H54 (cell line): ENCODE measurements at regions not wholly inside any gene's neighbourhood (a gene's known extent, or its start where the extent isn't known, plus 50 kb on each side); places are given as distances from the start of the nearest gene placed in this dataset.

Experiments
- DNase-seq: peaks from one replicate; pipeline ENCODE4 v3.0.0; 2011; ENCODE audit warnings: low spot score, mixed read lengths; ENCODE audit not compliant: insufficient read length
- FAIRE-seq: peaks from 3 replicates; lab custom pipeline; 2011; peaks lifted over from hg19 to GRCh38; lab: Jason Lieb, UNC
- POLR2A ChIP-seq: IDR thresholded peaks from 2 replicates; pipeline ENCODE4 v1.6.1; 2011; ENCODE audit warnings: low read depth, mild to moderate bottlenecking, low read length

DNA sequence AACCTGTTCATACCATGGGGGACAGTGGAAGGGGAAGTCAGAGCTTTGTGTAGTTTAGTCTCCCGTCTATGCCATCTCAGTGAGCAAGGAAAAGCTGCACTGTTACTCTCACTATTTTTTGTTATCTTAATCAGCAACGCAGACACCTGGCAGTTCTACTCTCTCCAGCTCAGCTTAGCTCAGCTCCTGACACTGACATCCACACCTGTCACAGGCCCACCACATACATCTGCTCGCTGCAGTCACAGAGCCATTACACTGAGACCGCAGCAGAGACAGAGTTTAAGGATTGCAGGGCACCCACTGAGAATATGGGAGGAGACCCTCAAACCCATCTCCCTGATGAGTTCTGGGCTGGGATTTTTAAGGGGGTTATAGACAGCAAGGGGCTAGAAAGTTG, 257.3 kb upstream of the AKR1E2 start:
- TF ChIP-seq POLR2A: no peak
- no peak for DNase-seq
- FAIRE-seq: no peak

DNA sequence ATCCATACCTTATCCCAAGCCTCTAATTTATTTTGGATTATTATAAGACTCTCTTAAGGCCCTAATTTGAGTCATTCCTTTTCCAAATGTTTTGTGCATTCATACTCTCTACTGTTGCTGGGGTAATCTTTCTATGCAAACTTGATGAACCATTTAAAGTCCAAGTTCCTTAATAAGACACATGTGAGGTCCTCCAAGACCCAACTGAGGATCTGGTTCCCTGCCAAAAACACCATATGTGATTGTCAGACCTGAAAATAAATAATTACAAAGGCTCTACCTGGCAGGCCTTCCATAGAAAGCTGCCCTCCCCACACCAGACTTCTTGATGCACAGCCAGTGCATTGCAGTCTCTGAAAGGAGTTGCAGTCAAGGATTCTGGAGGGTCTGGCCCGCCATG, 257.9 kb upstream of the AKR1E2 start:
- FAIRE-seq (no peak), DNase-seq (no peak)
- no peak for TF ChIP-seq POLR2A

DNA sequence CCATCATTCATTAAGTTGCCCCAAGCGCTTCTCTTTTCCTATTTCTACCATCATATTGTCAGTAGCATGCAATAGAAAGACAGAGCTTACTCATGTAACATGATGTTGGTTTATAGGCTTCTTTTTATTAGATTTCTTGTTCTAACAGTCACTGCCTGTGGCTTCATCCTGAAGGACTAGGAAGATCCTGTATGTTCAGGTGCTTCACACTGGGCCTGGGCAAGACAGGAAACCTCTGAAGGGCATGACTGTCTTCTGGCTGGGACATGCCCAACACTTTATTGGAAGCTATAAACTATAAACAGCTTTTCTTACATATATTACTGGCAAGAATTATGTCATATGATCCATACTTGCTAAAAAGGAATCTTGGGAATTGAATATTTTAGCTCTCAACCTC, 258.4 kb upstream of the AKR1E2 start:
- TF ChIP-seq POLR2A: no peak
- FAIRE-seq: no peak
- no peak for DNase-seq

DNA sequence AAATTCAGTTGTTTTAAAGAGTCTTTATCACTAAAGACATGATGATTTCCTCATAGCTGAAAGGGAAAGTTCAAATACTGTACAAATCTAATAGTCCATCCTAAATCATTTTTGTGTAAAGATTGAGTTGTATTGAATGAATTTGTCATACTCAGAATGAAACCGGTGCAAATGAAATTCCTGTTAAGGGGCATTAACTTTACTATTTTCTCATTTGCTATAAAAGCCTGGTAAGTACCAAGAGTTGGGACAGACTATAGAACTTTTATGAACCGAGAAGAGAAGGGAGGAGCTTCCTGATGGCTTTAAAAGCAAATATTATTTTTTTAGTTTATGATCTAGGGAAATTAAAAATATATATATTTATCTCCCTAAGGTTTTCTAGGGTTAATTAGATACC, 260.0 kb upstream of the AKR1E2 start:
- no peak for FAIRE-seq

DNA sequence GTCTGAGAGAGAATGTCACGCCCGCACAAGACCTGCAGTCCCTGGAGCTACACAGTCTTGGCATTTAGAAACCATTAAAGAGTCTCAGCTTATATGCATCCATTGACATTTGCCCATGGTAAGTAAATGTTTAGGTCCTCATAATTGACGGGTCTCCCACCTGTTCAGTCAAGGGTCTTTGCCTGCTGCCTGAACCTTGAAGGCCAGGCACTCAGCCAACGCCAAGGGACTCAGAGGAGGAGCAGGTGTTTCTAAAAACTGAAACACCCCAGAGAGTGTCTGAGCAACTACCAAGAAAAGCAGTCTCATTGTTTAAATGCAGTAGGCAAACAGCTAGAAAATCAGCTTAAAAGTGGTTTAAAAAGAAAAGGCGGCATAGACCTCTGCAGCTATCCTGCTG, 264.7 kb upstream of the AKR1E2 start:
- no peak for DNase-seq
- no peak for TF ChIP-seq POLR2A
- no peak for FAIRE-seq

More for the DNA sequence above, 260.0 kb upstream of the AKR1E2 start:
- no peak for TF ChIP-seq POLR2A
- no peak for DNase-seq

DNA sequence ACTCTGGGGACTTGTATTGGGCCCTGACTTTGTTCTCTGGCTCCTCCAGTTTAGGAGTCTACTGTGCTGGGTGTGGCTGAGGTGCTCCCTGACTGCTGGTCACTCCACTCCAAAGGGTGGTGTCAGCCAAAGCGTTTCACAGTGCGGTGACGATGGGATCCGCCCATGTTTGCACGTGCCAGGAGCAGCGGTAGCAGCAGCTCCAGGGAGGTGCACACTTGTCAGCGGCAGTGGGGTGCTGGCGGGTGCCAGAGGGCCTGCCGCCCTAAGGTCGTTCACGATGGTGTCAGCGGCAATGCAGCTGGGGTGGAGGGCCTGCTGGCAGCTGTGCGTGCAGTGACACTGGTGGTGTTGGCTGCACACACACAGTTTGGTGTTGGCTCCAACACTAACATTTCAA, 268.5 kb upstream of the AKR1E2 start:
- DNase-seq: no peak
- FAIRE-seq: no peak
- no peak for TF ChIP-seq POLR2A

DNA sequence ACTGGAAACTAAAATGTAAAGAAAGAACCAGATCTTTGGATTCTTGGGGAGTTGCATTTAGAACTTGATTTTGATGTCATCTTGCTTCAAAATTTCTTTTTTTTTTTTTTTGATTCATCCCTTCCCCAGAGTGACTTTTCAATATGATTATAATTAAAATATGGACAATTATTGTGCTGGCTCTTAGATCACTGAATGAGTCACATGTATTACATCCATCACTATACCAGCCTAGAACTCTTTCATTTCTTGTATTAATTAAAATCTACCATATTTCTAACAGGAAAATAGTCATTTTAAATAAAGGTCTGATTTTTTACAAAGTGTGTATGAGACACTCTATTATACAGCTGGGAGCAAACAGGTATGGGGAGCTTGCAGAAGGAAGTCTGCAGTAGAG, 269.5 kb upstream of the AKR1E2 start:
- FAIRE-seq (no peak), DNase-seq (no peak)
- no peak for TF ChIP-seq POLR2A

DNA sequence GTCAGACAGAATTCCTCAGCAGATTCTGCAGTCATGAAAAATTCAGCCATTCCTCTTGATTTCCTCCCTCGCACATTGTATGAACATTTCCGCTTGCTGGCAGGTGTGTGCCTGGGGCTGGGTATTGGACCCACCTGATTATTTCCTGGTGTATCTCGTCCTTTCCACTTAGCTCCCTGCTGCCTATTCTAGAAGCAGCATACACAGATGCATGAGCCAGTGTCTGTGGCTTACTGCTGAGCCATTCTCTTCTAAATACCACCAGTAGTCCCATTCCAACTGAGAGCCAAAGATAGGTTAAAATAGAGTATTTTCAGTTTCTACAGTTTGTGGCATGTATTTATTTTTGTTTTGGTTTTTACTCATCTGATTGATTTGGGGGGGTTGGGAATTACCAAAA, 270.1 kb upstream of the AKR1E2 start:
- TF ChIP-seq POLR2A: no peak
- FAIRE-seq: no peak

DNA sequence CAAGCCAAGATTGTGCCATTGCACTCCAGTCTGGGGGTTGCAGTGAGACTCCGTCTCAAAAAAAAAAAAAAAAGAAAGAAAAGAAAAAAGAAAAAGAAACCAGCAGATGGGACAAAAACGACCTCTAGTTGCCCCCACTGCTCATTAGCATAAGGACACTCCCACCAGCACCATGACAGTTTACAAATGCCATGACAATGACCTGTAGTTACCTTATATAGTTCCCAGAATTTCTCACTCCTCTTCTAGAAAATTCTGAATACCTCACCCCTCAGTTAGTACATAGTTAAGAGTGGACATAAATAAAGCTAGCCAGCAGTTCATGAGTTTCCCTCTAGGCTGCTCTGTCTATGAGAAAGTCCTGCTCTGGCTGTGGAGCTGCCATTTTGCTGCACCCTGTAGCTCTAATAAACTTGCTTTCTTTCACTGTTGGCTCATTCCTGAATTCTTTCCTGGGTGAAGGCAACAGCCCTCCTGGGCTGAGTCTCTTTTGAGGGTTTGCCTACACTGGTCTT, 276.8 kb upstream of the AKR1E2 start:
- FAIRE-seq (no peak), DNase-seq (no peak)
- no peak for TF ChIP-seq POLR2A

More for the DNA sequence above, 270.1 kb upstream of the AKR1E2 start:
- no peak for DNase-seq

DNA sequence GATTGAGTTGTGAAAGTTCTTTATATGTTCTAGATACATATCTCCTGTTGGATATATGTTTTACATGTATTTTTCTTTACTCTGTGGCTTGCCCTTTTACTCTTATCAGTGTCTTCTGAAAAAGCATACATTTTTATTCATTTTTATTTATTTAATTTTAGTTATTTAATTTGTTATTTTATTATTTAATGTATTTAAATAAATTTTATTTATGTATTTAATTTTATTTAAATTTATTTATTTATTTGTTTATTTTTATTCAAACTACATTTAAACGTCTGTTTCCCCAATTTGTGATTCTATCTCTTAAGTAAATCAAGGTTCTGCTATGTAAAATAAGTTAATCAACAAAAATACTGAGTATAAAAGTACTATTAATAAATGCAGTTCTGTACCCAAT, 279.1 kb upstream of the AKR1E2 start:
- no peak for TF ChIP-seq POLR2A
- FAIRE-seq: no peak
- DNase-seq: no peak

DNA sequence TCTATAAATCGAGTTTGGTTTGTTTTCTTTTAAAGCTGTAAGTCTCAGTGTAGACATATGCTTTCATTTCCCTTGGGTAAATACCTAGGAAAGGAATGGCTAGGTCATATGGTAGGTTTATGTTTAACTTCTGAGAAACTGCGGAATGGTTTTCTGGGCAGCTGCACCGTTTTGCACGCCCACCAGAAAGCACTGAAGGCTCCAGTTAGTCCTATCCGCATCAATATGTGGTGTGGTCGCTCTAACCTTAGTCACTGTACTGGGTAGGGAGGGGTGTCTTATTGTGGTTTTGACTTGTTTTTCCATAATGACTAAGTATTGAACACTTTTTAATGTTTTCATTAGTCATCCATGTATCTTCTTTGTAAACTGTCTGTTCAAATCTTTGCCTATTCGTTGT, 279.5 kb upstream of the AKR1E2 start:
- no peak for TF ChIP-seq POLR2A
- DNase-seq (no peak), FAIRE-seq (peak; percentile 38)

DNA sequence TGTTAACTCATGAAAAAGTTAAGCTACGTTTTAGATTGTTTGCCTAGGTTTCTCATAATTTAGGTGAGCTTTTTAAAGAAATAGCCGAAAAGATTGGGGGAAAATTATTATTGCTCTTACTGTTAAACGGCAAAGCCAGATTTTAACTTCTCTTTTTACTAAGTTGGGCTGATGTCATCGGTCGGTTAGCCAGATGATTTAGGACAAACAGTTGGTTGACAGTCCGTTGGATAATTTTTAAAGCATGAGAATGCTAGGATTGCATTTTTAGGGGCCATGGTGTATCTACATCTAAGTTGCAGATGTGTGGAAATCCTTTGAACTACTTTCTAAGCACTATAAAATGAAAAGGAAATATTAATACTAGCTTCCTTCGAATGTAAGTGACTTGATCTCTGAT, 280.9 kb upstream of the AKR1E2 start:
- no peak for FAIRE-seq
- TF ChIP-seq POLR2A: no peak
- DNase-seq: no peak

DNA sequence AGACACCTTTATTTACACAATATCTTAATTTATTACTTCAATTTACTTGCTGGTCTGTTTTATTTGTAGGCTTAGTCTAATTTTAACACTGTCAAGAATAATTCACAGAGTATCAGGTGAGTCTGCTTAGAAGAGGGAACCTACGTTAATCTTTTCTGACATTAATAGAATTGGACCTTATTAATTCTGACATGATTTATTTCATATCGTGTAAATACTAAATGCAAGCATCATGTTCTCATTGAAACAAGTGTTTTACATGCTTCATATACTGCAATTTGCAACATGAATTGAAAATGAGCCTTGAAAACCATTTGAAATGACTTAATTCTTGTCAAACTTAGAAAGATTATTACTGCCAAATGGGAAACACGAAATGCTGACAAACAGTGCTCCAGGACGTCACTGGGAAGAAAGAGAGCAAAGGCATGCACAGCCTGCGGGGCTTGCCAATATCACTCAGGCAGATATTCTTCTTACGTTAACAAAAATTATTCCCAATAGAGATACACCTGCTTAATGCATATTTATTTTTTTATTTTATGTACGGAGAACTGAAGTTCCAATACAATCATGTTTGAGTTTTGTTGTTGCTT, 282.0 kb upstream of the AKR1E2 start:
- no peak for FAIRE-seq

DNA sequence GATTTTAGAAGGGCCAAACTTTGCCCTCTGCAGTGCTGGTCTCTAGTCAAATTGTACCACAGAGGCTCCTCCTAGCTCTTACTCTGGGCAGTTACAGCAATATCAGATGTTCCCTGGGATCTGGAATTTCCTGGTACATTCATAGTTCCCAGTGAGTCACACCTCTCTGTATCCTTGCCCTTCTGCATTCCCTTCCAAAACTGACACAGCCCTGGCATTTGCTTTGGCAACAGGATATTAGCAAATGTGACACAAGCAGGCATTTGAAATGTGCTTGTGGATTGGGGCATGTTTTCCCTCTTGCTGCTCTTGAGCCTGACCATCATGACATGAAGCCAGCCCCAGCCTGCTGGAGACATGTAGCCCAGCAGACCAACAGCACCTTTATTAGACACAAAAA, 284.7 kb upstream of the AKR1E2 start:
- FAIRE-seq (peak; percentile 93), DNase-seq (peak; percentile 33)
- no peak for TF ChIP-seq POLR2A

More for the DNA sequence above, 282.0 kb upstream of the AKR1E2 start:
- no peak for TF ChIP-seq POLR2A
- DNase-seq: no peak

DNA sequence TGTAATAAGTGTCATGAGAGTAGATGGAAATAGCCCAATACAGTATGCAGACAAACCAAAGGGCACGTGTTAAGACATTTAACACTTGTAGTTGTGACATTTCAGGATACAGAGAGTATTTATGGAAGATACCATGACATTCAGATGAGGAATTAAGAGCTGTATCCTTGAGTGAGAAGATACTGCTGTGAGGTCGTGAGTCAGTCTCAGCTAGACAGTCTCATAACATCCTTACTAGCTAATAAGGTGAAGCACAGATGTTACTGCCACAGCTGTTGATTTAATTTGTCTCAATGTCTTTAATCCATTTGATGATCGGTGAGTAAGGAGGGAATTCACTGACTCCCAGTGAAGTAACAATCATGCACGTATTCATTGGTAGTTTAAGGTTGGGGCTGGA, 288.0 kb upstream of the AKR1E2 start:
- no peak for TF ChIP-seq POLR2A
- FAIRE-seq (no peak), DNase-seq (no peak)

DNA sequence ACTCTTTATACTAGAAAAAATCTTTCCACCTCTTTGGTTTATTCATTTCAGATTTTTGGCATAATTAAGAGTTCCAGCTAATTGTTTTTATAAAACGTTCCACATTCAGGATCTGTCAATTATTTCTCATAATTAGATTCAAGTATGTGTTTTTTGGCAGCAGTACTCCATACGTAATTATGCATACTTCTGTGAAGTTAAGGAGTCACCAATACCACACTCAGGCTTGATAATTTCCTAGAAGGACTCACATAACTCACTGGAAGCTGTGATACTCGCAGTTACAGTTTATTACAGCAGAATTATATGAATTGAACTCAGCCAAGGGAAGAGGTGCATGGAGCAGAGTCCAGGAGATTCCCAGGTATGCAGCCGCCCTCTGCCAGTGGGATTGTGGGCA, 290.5 kb upstream of the AKR1E2 start:
- DNase-seq: no peak
- no peak for TF ChIP-seq POLR2A

DNA sequence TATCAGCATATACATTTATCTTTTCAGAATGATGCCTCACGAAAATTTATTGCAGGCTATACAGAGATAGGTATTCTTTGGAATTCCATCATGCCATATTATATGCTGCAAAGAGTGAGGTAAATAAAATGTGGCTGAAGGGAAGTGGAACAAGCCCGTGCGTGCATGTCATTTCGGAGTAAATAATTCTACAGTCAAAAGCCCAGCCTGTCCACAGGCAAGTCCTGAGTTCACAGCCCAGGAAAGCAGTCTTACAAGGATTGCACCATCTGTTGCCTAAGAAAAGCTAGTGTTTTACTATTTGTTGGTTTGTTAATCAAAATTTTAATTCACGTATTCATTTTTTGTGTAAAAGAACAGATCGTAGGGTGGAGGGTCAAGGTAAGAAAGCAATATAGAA, 292.4 kb upstream of the AKR1E2 start:
- no peak for FAIRE-seq
- TF ChIP-seq POLR2A: no peak
- no peak for DNase-seq

More for the DNA sequence above, 290.5 kb upstream of the AKR1E2 start:
- no peak for FAIRE-seq
